Neural cell (in vitro differentiated cells): ENCODE measurements at regions not wholly inside any gene's neighbourhood (a gene's known extent, or its start where the extent isn't known, plus 50 kb on each side); places are given as distances from the start of the nearest gene placed in this dataset.

ENCODE experiments used
- EP300 ChIP-seq: fragments of 450-650 bp; conservative IDR thresholded peaks from 2 replicates; pipeline ENCODE4 v1.6.1; 2014; ENCODE audit warnings: antibody characterized with exemption, mild to moderate bottlenecking, moderate library complexity; ENCODE audit not compliant: poor library complexity, severe bottlenecking
- EZH2 ChIP-seq: fragments of 200-600, 300-800 bp; shearing (Covaris generic), sonication (generic); IDR thresholded peaks from 2 replicates; pipeline ENCODE4 v1.6.1; 2014; ENCODE audit warnings: antibody characterized with exemption, low read length, borderline replicate concordance, mild to moderate bottlenecking; ENCODE audit not compliant: insufficient read depth, poor library complexity, severe bottlenecking
- POLR2AphosphoS5 ChIP-seq: IDR thresholded peaks from 2 replicates; pipeline ENCODE4 v1.6.1; 2012
- RAD21 ChIP-seq: fragments of 450-650 bp; conservative IDR thresholded peaks from 2 replicates; pipeline ENCODE4 v1.6.1; 2014; ENCODE audit warnings: antibody characterized with exemption, mild to moderate bottlenecking, moderate library complexity
- SMC3 ChIP-seq: fragments of 450-650 bp; conservative IDR thresholded peaks from 2 replicates; pipeline ENCODE4 v1.6.1; 2014; ENCODE audit warnings: antibody characterized with exemption, mild to moderate bottlenecking, moderate library complexity; ENCODE audit not compliant: poor library complexity
- TAF1 ChIP-seq: IDR thresholded peaks from 2 replicates; pipeline ENCODE4 v1.6.1; 2012; ENCODE audit warnings: low read depth
- TF ChIP-seq, protein P1 (sequence below): fragments of 450-650 bp; IDR thresholded peaks from 2 replicates; pipeline ENCODE4 v1.5.1; 2014; ENCODE audit warnings: antibody characterized with exemption, mild to moderate bottlenecking, moderate library complexity; ENCODE audit not compliant: poor library complexity, severe bottlenecking

DNA sequence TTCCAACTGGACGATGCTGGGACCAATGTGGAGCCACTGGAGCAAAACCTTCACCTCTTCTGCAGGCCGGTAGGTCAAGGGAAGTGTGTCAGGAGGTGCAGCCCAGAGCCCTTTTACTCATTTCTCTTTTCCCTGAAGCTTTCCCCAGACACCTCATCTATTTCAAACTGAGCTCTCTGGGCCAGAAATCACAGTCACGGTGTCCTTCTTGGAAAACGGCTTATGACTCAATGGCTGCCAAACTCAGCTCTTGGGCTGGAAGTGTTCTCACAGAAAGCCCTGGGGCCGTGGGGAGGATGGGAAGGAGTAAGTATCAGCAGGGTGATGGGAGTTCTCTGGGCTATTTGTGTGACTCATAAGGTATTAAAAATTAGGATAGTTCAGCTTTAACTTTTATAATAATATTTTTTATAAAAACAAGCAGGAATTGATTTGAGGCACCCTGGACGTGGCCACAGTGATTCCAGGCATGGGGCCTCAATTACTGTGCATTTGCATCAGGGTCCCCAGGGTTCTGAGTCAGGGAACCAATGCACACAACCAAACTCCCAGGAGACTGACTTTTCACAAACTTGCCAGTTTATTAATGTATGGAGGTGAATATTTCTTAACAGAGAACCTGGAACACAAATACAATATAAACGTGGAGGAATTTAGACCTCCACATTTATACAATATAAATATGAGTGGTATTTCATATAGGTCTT, 187.4 kb upstream of the TMEM72 start:
- TF ChIP-seq EP300 (no peak), TAF1 (no peak), POLR2AphosphoS5 (no peak), EZH2 (no peak), RAD21 (no peak), SMC3 (no peak)
- TF ChIP-seq, protein P1, sequence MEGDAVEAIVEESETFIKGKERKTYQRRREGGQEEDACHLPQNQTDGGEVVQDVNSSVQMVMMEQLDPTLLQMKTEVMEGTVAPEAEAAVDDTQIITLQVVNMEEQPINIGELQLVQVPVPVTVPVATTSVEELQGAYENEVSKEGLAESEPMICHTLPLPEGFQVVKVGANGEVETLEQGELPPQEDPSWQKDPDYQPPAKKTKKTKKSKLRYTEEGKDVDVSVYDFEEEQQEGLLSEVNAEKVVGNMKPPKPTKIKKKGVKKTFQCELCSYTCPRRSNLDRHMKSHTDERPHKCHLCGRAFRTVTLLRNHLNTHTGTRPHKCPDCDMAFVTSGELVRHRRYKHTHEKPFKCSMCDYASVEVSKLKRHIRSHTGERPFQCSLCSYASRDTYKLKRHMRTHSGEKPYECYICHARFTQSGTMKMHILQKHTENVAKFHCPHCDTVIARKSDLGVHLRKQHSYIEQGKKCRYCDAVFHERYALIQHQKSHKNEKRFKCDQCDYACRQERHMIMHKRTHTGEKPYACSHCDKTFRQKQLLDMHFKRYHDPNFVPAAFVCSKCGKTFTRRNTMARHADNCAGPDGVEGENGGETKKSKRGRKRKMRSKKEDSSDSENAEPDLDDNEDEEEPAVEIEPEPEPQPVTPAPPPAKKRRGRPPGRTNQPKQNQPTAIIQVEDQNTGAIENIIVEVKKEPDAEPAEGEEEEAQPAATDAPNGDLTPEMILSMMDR = no peak
